Endodermal cell (in vitro differentiated cells): ENCODE measurements at regions not wholly inside any gene's neighbourhood (a gene's known extent, or its start where the extent isn't known, plus 50 kb on each side); places are given as distances from the start of the nearest gene placed in this dataset.

Experiments used
- DNase-seq: peaks from one replicate; pipeline ENCODE4 v3.0.0-alpha.2; 2017
- H3K27ac ChIP-seq: 2 replicates; pipeline ENCODE4 v1.5.1; 2013; ENCODE audit warnings: mild to moderate bottlenecking, low read depth, low read length, moderate library complexity
- H3K27me3 ChIP-seq: 2 replicates; pipeline ENCODE4 v1.6.1; 2013; ENCODE audit warnings: mild to moderate bottlenecking, low read length, moderate library complexity; ENCODE audit not compliant: insufficient read depth, control insufficient read depth, poor library complexity, severe bottlenecking
- H3K36me3 ChIP-seq: 2 replicates; pipeline ENCODE4 v1.7.0; 2013; ENCODE audit warnings: mild to moderate bottlenecking, low read length, moderate library complexity; ENCODE audit not compliant: control insufficient read depth, insufficient read depth
- H3K4me1 ChIP-seq: one replicate; pipeline ENCODE4 v1.7.0; 2013; ENCODE audit warnings: low read length; ENCODE audit not compliant: control insufficient read depth, insufficient read depth
- H3K4me3 ChIP-seq: 2 replicates; pipeline ENCODE4 v1.5.1; 2013; ENCODE audit warnings: mild to moderate bottlenecking, low read length, moderate library complexity
- H3K9ac ChIP-seq: 2 replicates; pipeline ENCODE4 v1.6.1; 2013; ENCODE audit warnings: mild to moderate bottlenecking, low read length, moderate library complexity; ENCODE audit not compliant: poor library complexity, severe bottlenecking; ENCODE audit errors: extremely low read depth
- H3K9me3 ChIP-seq: 2 replicates; pipeline ENCODE4 v1.6.1; 2013; ENCODE audit warnings: mild to moderate bottlenecking, low read length, moderate library complexity; ENCODE audit not compliant: control insufficient read depth
- H3K27ac Mint-ChIP-seq: 2 replicates; pipeline ENCODE4 v1.8.0; 2020; ENCODE audit warnings: mixed read lengths
- H3K27me3 Mint-ChIP-seq: 2 replicates; pipeline ENCODE4 v1.8.0; 2021; ENCODE audit warnings: mild to moderate bottlenecking, mixed read lengths; ENCODE audit not compliant: insufficient read depth
- H3K36me3 Mint-ChIP-seq: 2 replicates; pipeline ENCODE4 v1.8.0; 2020; ENCODE audit warnings: low read depth, mixed read lengths
- H3K4me1 Mint-ChIP-seq: 2 replicates; pipeline ENCODE4 v1.8.0; 2020; ENCODE audit warnings: mixed read lengths
- H3K4me3 Mint-ChIP-seq: 2 replicates; pipeline ENCODE4 v1.8.0; 2020; ENCODE audit warnings: mild to moderate bottlenecking, moderate library complexity, mixed read lengths
- H3K9me3 Mint-ChIP-seq: 2 replicates; pipeline ENCODE4 v1.8.0; 2020; ENCODE audit warnings: mild to moderate bottlenecking, mixed read lengths
- CTCF ChIP-seq: fragments of 200-600 bp; sonication (generic); conservative IDR thresholded peaks from 2 replicates; pipeline ENCODE4 v1.5.0; 2021; ENCODE audit warnings: antibody characterized with exemption, mild to moderate bottlenecking
- WGBS, 2 experiments: methylation state at CpG; one replicate each; pipeline versions ENCODE4 v1.1.5 to v1.1.7; 2013; ENCODE audit warnings: missing lambda C conversion rate in 2 of 2, mixed read lengths in 1 of 2; ENCODE audit not compliant: insufficient coverage in 1 of 2, insufficient read length in 1 of 2; 5-methylcytosine and 5-hydroxymethylcytosine counted together

DNA sequence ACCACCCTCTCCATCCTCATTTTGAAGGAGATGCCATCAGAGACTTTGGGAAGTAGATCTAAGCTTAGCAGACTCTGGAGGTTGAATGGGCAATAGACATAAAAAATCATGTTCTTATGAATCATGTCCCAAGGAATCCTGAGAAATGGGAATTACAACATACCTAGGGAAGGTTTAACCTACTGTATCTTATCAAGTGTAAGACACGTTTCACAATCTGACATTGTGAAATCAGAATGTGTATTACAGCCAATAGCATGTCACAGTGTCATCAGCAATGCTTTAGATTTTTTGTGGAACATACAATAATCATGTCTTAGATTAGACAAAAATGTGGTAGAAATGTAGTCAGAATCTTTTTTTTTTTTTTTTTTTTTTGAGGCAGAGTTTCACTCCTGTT is 332.4 kb upstream of the TLE3 start:
- 90 to 100% methylated on average over 1 of the region's 1 CpG for WGBS, 2 experiments
- no peak overlapping the region for H3K27ac ChIP-seq

DNA sequence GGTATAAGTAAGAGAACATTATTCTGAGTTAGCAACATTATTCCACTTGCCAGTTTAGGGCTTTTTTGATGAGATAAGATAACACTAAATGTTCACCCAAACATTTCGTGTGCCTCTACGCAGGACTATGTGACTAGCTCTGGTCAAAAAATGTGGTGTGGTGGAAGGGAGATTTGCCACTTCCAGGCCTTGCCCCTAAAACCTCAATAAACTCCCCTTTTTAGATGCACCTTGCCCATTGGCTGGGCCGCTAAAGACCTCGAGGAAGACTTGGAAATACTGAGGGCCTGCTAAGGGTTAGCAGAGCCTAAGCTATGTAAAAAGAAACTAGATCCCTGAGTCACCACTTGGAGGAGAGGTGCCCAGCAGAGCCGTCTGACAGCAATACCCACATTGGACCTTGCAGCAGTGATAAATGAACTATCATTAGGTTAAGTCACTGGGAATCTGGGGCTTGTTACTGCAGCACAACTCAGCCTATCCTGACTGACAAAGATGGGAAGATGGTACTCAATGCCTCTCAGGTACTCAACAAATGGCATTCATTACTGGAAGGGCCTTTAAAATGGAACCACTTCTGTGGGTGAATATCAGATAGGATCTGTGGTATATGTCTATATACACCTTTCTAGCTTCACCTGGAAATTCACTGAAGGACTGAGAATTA is 331.5 kb upstream of the TLE3 start:
- H3K36me3 ChIP-seq, result no peaks in the 10 kb centered on the region
- peaks cover 15% of the 10 kb centered on the region for H3K9me3 ChIP-seq
- 92 to 100% methylated on average over 1 to 5 of the region's 5 CpGs for WGBS, 2 experiments
- peaks cover 18% of the 10 kb centered on the region for H3K9me3 Mint-ChIP-seq
- H3K4me1 ChIP-seq, result peaks cover 3% of the 10 kb centered on the region
- H3K27me3 Mint-ChIP-seq, result peaks cover 3% of the 10 kb centered on the region
- H3K36me3 Mint-ChIP-seq, result no peaks in the 10 kb centered on the region
- no peaks in the 10 kb centered on the region for H3K27me3 ChIP-seq
- no peak overlapping the region for H3K27ac Mint-ChIP-seq
- no peak overlapping the region for H3K27ac ChIP-seq
- TF ChIP-seq CTCF, result no peak
- H3K9ac ChIP-seq, result no peak overlapping the region
- H3K4me3 Mint-ChIP-seq, result no peak overlapping the region
- no peak for DNase-seq
- H3K4me1 Mint-ChIP-seq, result peaks cover 8% of the 10 kb centered on the region
- H3K4me3 ChIP-seq, result no peak overlapping the region

More for the DNA sequence above, 332.4 kb upstream of the TLE3 start:
- no peak overlapping the region for H3K27ac Mint-ChIP-seq
- H3K4me3 ChIP-seq, result no peak overlapping the region
- H3K27me3 ChIP-seq, result no peaks in the 10 kb centered on the region
- H3K4me1 Mint-ChIP-seq, result peaks cover 16% of the 10 kb centered on the region
- no peak for DNase-seq
- peaks cover 18% of the 10 kb centered on the region for H3K9me3 Mint-ChIP-seq
- H3K4me1 ChIP-seq, result peaks cover 4% of the 10 kb centered on the region
- H3K4me3 Mint-ChIP-seq, result no peak overlapping the region
- H3K36me3 ChIP-seq, result no peaks in the 10 kb centered on the region
- peaks cover 15% of the 10 kb centered on the region for H3K9me3 ChIP-seq
- no peaks in the 10 kb centered on the region for H3K36me3 Mint-ChIP-seq
- no peak for TF ChIP-seq CTCF
- peaks cover 3% of the 10 kb centered on the region for H3K27me3 Mint-ChIP-seq
- H3K9ac ChIP-seq, result no peak overlapping the region

DNA sequence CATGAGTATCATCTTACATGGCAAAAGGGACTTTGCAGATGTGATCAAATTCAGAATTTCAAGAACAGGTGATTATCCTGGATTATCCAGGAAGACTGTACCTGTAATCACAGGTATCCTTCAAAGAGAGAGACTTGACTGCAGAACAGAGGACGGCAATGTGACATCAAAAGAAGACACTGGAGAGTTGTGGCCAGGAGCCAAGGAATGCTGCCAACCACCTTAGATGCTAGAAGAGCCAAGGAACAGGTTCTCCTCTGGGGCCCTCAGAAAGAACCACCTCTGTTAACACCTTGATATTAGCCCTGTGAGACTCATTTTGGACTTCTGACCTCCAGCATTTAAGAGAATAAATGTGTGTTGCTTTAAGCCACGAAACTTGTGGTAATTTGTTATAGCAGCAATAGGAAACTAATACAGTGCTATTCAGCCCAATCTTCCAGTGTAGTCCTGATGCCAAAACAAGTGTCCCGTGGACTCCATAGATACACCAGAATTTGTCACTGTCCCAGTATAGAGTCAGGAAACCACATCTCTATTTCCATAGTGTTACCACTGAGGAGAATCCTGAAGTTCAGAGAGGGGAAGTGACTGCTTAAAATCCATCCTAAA is 330.6 kb upstream of the TLE3 start:
- no peak overlapping the region for H3K27ac ChIP-seq
- 93 to 94% methylated on average over 3 of the region's 3 CpGs for WGBS, 2 experiments
- H3K9me3 ChIP-seq, result peaks cover 15% of the 10 kb centered on the region
- Mint-ChIP-seq H3K4me3 (no peak overlapping the region), H3K4me1 (no peaks in the 10 kb centered on the region), H3K9me3 (peaks cover 18% of the 10 kb centered on the region), H3K36me3 (no peaks in the 10 kb centered on the region), H3K27ac (no peak overlapping the region), H3K27me3 (peaks cover 3% of the 10 kb centered on the region)
- H3K36me3 ChIP-seq, result no peaks in the 10 kb centered on the region
- H3K4me1 ChIP-seq, result no peaks in the 10 kb centered on the region
- no peak for TF ChIP-seq CTCF
- no peak for DNase-seq
- H3K9ac ChIP-seq, result no peak overlapping the region
- H3K27me3 ChIP-seq, result no peaks in the 10 kb centered on the region
- no peak overlapping the region for H3K4me3 ChIP-seq
